ENCODE measurements at regions not wholly inside any gene's neighbourhood (a gene's known extent, or its start where the extent isn't known, plus 50 kb on each side); places are given as distances from the start of the nearest gene placed in this dataset.
"Not testable (repeated sequence)": the region's sequence is repeated elsewhere in the genome, so short reads cannot be mapped to it uniquely, and the experiment has no call there.

DNA sequence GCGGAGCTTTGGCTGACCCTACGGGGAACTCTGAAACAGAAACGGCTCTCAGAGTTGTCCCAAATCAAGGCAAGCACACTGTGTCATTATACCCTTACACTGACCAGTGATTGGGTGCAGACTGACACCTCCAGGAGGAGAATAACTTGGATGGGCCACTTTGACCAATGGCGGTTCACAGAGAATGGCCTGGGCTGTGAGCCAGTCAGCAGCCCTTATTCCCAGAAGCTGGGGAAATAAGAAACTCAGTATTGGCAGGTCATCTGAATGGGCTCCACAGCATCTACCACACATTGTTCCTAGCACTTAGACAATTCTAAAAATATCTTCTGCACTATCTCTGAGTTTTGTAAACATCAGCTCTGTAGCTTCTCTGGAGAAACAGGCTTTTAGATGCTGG lies 265.2 kb downstream of the ADGRL2 start:
- DNase-seq: no peak

DNA sequence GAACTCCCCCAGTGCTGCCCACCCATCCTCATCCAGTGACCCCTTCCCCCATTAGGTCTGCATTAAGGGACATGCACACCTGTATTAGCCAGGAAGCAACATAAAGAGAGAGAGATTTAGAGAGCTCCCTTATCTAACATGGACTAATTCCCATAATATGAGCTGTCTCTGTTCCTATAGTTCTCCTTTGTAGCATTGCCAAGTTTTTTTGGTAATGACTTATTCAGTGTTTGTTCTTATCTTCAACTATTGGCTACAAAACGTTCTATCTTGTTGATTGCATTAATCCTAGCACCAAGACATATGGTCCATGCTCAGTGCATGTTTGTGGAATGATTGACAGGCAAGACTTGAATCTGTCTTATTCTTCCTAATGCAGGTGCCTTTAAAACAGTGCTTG lies 264.0 kb downstream of the ADGRL2 start:
- DNase-seq: no peak

- DNase-seq: no peak
These were observed 261.5 kb downstream of the ADGRL2 start for GRCh38 chr1:82062206-82062605.

- DNase-seq: no peak
These were observed 259.2 kb downstream of the ADGRL2 start for GRCh38 chr1:82059959-82060358.

DNA sequence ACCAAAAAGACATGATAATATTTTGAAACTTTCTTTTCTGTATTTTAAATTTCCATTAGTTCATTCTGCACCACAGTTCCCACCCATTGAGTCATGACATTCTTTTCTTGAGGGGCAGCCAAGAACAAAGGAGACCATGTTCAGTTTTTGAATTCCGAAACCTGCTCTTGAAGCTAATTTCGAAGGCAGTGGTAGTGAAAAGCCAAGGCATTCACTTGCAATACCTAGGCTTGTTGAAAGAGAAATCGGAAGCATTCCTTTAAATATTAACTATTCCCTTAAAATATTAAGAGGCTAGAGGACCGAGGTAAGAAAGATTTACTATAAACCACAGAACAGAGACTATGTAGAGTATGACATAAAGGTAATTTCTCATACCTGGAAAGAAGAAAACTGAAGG lies 256.3 kb downstream of the ADGRL2 start:
- no peak for DNase-seq

GRCh38 chr1:82055375-82055774 lies 254.6 kb downstream of the ADGRL2 start:
- DNase-seq: not testable (repeated sequence)

DNA sequence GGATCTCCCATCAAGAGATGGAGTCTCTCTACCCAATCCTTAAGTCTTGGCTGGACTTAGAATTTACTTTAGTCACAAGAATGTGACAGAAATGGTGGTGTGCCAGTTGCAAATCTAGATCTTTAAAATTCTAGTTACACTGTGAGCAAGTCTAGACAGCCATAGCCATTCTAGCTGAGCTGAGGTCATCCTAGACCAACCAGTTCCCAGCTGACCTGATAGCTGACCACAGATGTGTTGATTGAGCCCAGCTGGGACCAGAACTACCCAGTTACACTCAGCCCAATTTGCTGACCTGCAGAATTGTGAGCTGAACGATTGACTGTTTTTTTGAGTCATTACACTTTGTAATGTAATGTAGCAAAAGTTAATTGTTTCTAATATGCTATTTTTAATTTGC lies 251.8 kb downstream of the ADGRL2 start:
- DNase-seq: no peak

- DNase-seq: no peak
These were observed 247.9 kb downstream of the ADGRL2 start for GRCh38 chr1:82048596-82048995.

DNA sequence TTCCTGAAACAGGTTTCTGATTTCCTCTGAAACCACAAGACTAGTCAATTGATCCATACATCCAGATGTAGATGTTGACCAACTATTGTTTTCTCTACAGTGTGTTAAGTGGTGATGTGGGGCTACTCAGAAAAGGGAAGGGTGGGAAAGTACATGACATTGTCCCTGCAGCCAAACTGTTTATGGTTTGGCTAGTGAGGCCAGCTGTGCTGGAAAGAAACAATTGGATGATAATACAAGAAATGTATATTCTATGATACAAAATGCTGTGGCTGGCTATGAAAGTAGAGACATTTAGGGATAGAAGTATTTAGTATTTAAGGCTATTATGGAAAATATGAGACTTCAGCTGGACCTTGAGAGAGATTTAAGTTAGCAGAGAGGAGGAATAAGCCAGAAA lies 244.5 kb downstream of the ADGRL2 start:
- DNase-seq: no peak

DNA sequence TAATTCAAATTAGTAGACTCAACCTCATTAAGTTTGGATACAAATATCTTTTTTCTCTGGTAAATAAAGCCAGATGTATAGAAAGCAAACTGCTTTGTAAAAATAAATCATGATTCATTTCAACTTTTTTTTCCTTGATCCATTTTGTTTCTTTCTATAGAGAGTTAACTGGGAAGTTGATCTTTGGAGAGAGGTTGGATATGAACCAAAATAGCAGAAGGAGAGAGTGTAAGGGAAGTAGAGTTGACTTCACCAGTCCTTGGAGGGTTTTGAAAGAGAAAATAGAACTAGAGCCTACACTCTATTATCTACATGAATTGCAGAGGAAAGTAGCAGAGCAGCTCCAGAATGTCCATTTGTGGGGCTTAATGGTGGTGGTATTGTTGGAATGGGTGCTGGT lies 243.8 kb downstream of the ADGRL2 start:
- no peak for DNase-seq

GRCh38 chr1:82044111-82044510 lies 243.4 kb downstream of the ADGRL2 start:
- no peak for DNase-seq

- DNase-seq: no peak
These were observed 241.7 kb downstream of the ADGRL2 start for GRCh38 chr1:82042306-82043060.
